ENCODE measurements at regions not wholly inside any gene's neighbourhood (a gene's known extent, or its start where the extent isn't known, plus 50 kb on each side); places are given as distances from the start of the nearest gene placed in this dataset.

- no peak overlapping the region for H2AK5ac ChIP-seq (ENCODE audit: insufficient read length, low read length)
- TF ChIP-seq, protein P1, sequence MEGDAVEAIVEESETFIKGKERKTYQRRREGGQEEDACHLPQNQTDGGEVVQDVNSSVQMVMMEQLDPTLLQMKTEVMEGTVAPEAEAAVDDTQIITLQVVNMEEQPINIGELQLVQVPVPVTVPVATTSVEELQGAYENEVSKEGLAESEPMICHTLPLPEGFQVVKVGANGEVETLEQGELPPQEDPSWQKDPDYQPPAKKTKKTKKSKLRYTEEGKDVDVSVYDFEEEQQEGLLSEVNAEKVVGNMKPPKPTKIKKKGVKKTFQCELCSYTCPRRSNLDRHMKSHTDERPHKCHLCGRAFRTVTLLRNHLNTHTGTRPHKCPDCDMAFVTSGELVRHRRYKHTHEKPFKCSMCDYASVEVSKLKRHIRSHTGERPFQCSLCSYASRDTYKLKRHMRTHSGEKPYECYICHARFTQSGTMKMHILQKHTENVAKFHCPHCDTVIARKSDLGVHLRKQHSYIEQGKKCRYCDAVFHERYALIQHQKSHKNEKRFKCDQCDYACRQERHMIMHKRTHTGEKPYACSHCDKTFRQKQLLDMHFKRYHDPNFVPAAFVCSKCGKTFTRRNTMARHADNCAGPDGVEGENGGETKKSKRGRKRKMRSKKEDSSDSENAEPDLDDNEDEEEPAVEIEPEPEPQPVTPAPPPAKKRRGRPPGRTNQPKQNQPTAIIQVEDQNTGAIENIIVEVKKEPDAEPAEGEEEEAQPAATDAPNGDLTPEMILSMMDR (conservative IDR thresholded peaks at IDR 0.05) = no peak
- Mint-ChIP-seq H3K27me3 (ENCODE audit: low read depth) (peaks cover 2% of the 10 kb centered on the region), H3K36me3 (ENCODE audit: insufficient read depth in 1 of 3, low read depth in 3 of 3) (no peaks in the 10 kb centered on the region; a peak in 1 of 7 replicates), H3K9me3 (no peaks in the 10 kb centered on the region; a peak in 1 of 5 replicates), H3K27ac (no peak overlapping the region), H3K4me3 (no peak overlapping the region), H3K4me1 (peaks cover 2 to 7% of the 10 kb centered on the region in 2 experiments; a peak in 1 of 4 replicates)
- WGBS (ENCODE audit: extremely low coverage, insufficient read length, low lambda C conversion rate) = no CpG with 5 or more reads among the region's 3 CpGs
- no peak overlapping the region for H3K4me2 ChIP-seq (ENCODE audit: insufficient read depth, insufficient read length, low read length)
- no peaks in the 10 kb centered on the region for H4K20me1 ChIP-seq (ENCODE audit: control insufficient read depth, insufficient read depth, insufficient read length)
- H3K9me3 ChIP-seq (ENCODE audit: control insufficient read depth, low read depth, low read length) = no peaks in the 10 kb centered on the region
- H3K18ac ChIP-seq (ENCODE audit: insufficient read length, low read depth, low read length) = no peak overlapping the region
- no peaks in the 10 kb centered on the region for H3K27me3 ChIP-seq (ENCODE audit: insufficient read depth, low read length)
- H2BK12ac ChIP-seq (ENCODE audit: insufficient read length, low read depth, low read length) = no peak overlapping the region
- H3K4ac ChIP-seq (ENCODE audit: low read depth, low read length) = no peak overlapping the region
- H4K8ac ChIP-seq (replicated peaks; ENCODE audit: insufficient read length, low read depth, low read length) = no peak overlapping the region
- H3K23ac ChIP-seq (ENCODE audit: insufficient read length, low read depth, low read length) = no peak overlapping the region
- H3K56ac ChIP-seq (ENCODE audit: insufficient read length, low read depth, low read length) = no peak overlapping the region
- no peaks in the 10 kb centered on the region for H3K79me2 ChIP-seq (ENCODE audit: insufficient read depth, low read length)
- H3K79me1 ChIP-seq (ENCODE audit: insufficient read depth, low read depth, low read length, poor library complexity, severe bottlenecking) = no peaks in the 10 kb centered on the region
- H2AFZ ChIP-seq (ENCODE audit: low read length) = no peak overlapping the region
- H3K14ac ChIP-seq (ENCODE audit: insufficient read depth, low read length) = no peak overlapping the region
- H2BK5ac ChIP-seq (ENCODE audit: insufficient read length, low read length) = no peak overlapping the region
- no peak overlapping the region for H2BK120ac ChIP-seq (ENCODE audit: low read depth, low read length, poor library complexity, severe bottlenecking)
- no peak overlapping the region for H3K27ac ChIP-seq (ENCODE audit: insufficient read length, low read depth, low read length)
- no peaks in the 10 kb centered on the region for H3K23me2 ChIP-seq (ENCODE audit: insufficient read length, low read depth, low read length, poor library complexity, severe bottlenecking)
- H2BK20ac ChIP-seq (ENCODE audit: low read depth, low read length, poor library complexity, severe bottlenecking) = no peak overlapping the region
- H4K5ac ChIP-seq (ENCODE audit: insufficient read length, low read depth, low read length) = no peak overlapping the region
- no peak overlapping the region for H3T11ph ChIP-seq (ENCODE audit: low read length)
- H2BK15ac ChIP-seq (ENCODE audit: low read depth, low read length) = no peak overlapping the region
- H3K9ac ChIP-seq (ENCODE audit: extremely low read depth, insufficient read length, low read length) = no peak overlapping the region
- DNase-seq = no peak
- H4K91ac ChIP-seq (ENCODE audit: insufficient read length, low read depth, low read length) = no peak overlapping the region
- no peaks in the 10 kb centered on the region for H3K4me1 ChIP-seq (ENCODE audit: insufficient read depth, low read length)
Observed at GRCh38 chr2:24432735-24433134, 58.3 kb upstream of the NCOA1 start.

Measured in H9 (cell line).